CD4-positive, CD25-positive, alpha-beta regulatory T cell (primary cell): ENCODE measurements at regions not wholly inside any gene's neighbourhood (a gene's known extent, or its start where the extent isn't known, plus 50 kb on each side); places are given as distances from the start of the nearest gene placed in this dataset.
A peak's percentile ranks its signal among the peaks of the same experiment; 100 is the strongest.

Experiments
- ATAC-seq, 2 donors: fragments of 150-1000 bp; cut with Tn5 transposase; one replicate each; pipeline ENCODE4 v1.10.0; 2021; ENCODE audit warnings: low read depth in 2 of 2, moderate number of reproducible peaks in 2 of 2, moderate library complexity in 1 of 2
- DNase-seq, 3 donors: peaks; one replicate each; pipeline versions ENCODE4 v3.0.0 to v3.0.0-alpha.2; 2012 to 2022; ENCODE audit warnings: mixed read lengths in 1 of 3
- H3K27ac ChIP-seq: one replicate; pipeline ENCODE4 v1.7.0; 2013; ENCODE audit warnings: mild to moderate bottlenecking, low read length; ENCODE audit not compliant: insufficient read depth, poor library complexity, severe bottlenecking
- H3K27me3 ChIP-seq: one replicate; pipeline ENCODE4 v1.7.0; 2013; ENCODE audit warnings: low read length; ENCODE audit not compliant: control insufficient read depth, insufficient read depth
- H3K36me3 ChIP-seq: one replicate; pipeline ENCODE4 v1.7.0; 2013; ENCODE audit warnings: mild to moderate bottlenecking, low read length, moderate library complexity; ENCODE audit not compliant: control insufficient read depth, insufficient read depth
- H3K4me1 ChIP-seq: 2 replicates; pipeline ENCODE4 v1.7.0; 2013; ENCODE audit warnings: mild to moderate bottlenecking, low read length; ENCODE audit not compliant: insufficient read depth, control insufficient read depth, poor library complexity, severe bottlenecking
- H3K4me3 ChIP-seq: one replicate; pipeline ENCODE4 v1.7.0; 2013; ENCODE audit warnings: low read depth, mild to moderate bottlenecking, low read length, moderate library complexity
- H3K9me3 ChIP-seq, 2 experiments: 1 replicate in 1 of 2; 2 replicates in 1 of 2; pipeline ENCODE4 v1.7.0; 2013; ENCODE audit warnings: low read length in 2 of 2, mild to moderate bottlenecking in 1 of 2, moderate library complexity in 1 of 2; ENCODE audit not compliant: control insufficient read depth in 2 of 2
- H3K27ac Mint-ChIP-seq, 3 donors: one replicate each; pipeline ENCODE4 v1.8.0; 2020 to 2022; ENCODE audit warnings: mild to moderate bottlenecking in 3 of 3, mixed read lengths in 3 of 3, moderate library complexity in 2 of 3
- H3K27me3 Mint-ChIP-seq: one replicate; pipeline ENCODE4 v1.8.0; 2022; ENCODE audit warnings: mild to moderate bottlenecking, mixed read lengths
- H3K36me3 Mint-ChIP-seq: one replicate; pipeline ENCODE4 v1.8.0; 2020; ENCODE audit warnings: mixed read lengths
- H3K4me1 Mint-ChIP-seq, 4 donors: one replicate each; pipeline ENCODE4 v1.8.0; 2020 to 2022; ENCODE audit warnings: mixed read lengths in 4 of 4, mild to moderate bottlenecking in 1 of 4
- H3K4me3 Mint-ChIP-seq, 4 donors: one replicate each; pipeline ENCODE4 v1.8.0; 2020 to 2022; ENCODE audit warnings: mild to moderate bottlenecking in 4 of 4, mixed read lengths in 4 of 4, moderate library complexity in 3 of 4
- H3K9me3 Mint-ChIP-seq, 7 donors: one replicate each; pipeline ENCODE4 v1.8.0; 2020 to 2022; ENCODE audit warnings: mixed read lengths in 7 of 7, mild to moderate bottlenecking in 3 of 7, moderate library complexity in 2 of 7

- Mint-ChIP-seq H3K36me3 (no peaks in the 10 kb centered on the region), H3K9me3 (peaks cover 0 to 2% (median 0%) of the 10 kb centered on the region in 7 donors), H3K4me1 (no peaks in the 10 kb centered on the region)
Observed at GRCh38 chr9:126556560-126557250, 57.0 kb upstream of the LMX1B start.

GRCh38 chr9:126558051-126558665, 55.6 kb upstream of the LMX1B start:
- Mint-ChIP-seq H3K9me3 (peaks cover 0 to 2% (median 0%) of the 10 kb centered on the region in 7 donors), H3K27me3 (peaks cover 29% of the 10 kb centered on the region), H3K36me3 (no peaks in the 10 kb centered on the region), H3K4me1 (no peaks in the 10 kb centered on the region), H3K4me3 (no peak overlapping the region), H3K27ac (no peak overlapping the region)
- ATAC-seq (peak; percentile 70 to 80), DNase-seq (peak; percentile 49 to 62 (median 57))
- no peaks in the 10 kb centered on the region for H3K4me1 ChIP-seq
- H3K36me3 ChIP-seq = no peaks in the 10 kb centered on the region
- H3K27ac ChIP-seq = no peak overlapping the region
- H3K27me3 ChIP-seq = peaks cover 2% of the 10 kb centered on the region
- no peak overlapping the region for H3K4me3 ChIP-seq
- no peaks in the 10 kb centered on the region for H3K9me3 ChIP-seq

More at GRCh38 chr9:126556560-126557250, 57.0 kb upstream of the LMX1B start:
- ATAC-seq = no peak
- Mint-ChIP-seq H3K27me3 (peaks cover 29% of the 10 kb centered on the region), H3K27ac (no peak overlapping the region), H3K4me3 (no peak overlapping the region)
- Histone ChIP-seq H3K27me3 (peaks cover 2% of the 10 kb centered on the region), H3K4me3 (no peak overlapping the region), H3K36me3 (no peaks in the 10 kb centered on the region), H3K9me3 (no peaks in the 10 kb centered on the region), H3K27ac (no peak overlapping the region), H3K4me1 (no peaks in the 10 kb centered on the region)
- no peak for DNase-seq

- Mint-ChIP-seq H3K27me3 (peaks cover 29% of the 10 kb centered on the region), H3K36me3 (no peaks in the 10 kb centered on the region), H3K4me3 (no peak overlapping the region), H3K9me3 (peaks cover 0 to 2% (median 0%) of the 10 kb centered on the region in 7 donors), H3K27ac (no peak overlapping the region), H3K4me1 (no peaks in the 10 kb centered on the region)
- ATAC-seq (no peak), DNase-seq (no peak)
- Histone ChIP-seq H3K27ac (no peak overlapping the region), H3K36me3 (no peaks in the 10 kb centered on the region), H3K4me1 (no peaks in the 10 kb centered on the region), H3K4me3 (no peak overlapping the region), H3K9me3 (no peaks in the 10 kb centered on the region), H3K27me3 (peaks cover 2% of the 10 kb centered on the region)
Observed at GRCh38 chr9:126559296-126559695, 54.4 kb upstream of the LMX1B start.

- H3K27ac Mint-ChIP-seq = no peak overlapping the region
- no peak for ATAC-seq
- no peaks in the 10 kb centered on the region for H3K4me1 ChIP-seq
Observed at GRCh38 chr9:126561582-126561981, 52.1 kb upstream of the LMX1B start.

GRCh38 chr9:126563556-126563955, 50.2 kb upstream of the LMX1B start:
- Mint-ChIP-seq H3K27ac (no peak overlapping the region), H3K9me3 (no peaks in the 10 kb centered on the region), H3K4me1 (no peaks in the 10 kb centered on the region), H3K27me3 (peaks cover 32% of the 10 kb centered on the region), H3K36me3 (no peaks in the 10 kb centered on the region), H3K4me3 (no peak overlapping the region)
- H3K4me1 ChIP-seq = no peaks in the 10 kb centered on the region
- ATAC-seq (no peak), DNase-seq (no peak)
- H3K4me3 ChIP-seq = no peak overlapping the region
- H3K9me3 ChIP-seq = no peaks in the 10 kb centered on the region
- H3K27ac ChIP-seq = no peak overlapping the region
- peaks cover 2% of the 10 kb centered on the region for H3K27me3 ChIP-seq
- H3K36me3 ChIP-seq = no peaks in the 10 kb centered on the region

More at GRCh38 chr9:126561582-126561981, 52.1 kb upstream of the LMX1B start:
- H3K9me3 ChIP-seq = no peaks in the 10 kb centered on the region
- no peak overlapping the region for H3K4me3 ChIP-seq
- H3K27me3 ChIP-seq = peaks cover 2% of the 10 kb centered on the region
- no peaks in the 10 kb centered on the region for H3K36me3 Mint-ChIP-seq
- H3K27ac ChIP-seq = no peak overlapping the region
- no peaks in the 10 kb centered on the region for H3K4me1 Mint-ChIP-seq
- peaks cover 37% of the 10 kb centered on the region for H3K27me3 Mint-ChIP-seq
- DNase-seq = no peak
- peaks cover 0 to 2% (median 0%) of the 10 kb centered on the region in 7 donors for H3K9me3 Mint-ChIP-seq
- H3K4me3 Mint-ChIP-seq = no peak overlapping the region
- no peaks in the 10 kb centered on the region for H3K36me3 ChIP-seq
